ENCODE measurements at regions not wholly inside any gene's neighbourhood (a gene's known extent, or its start where the extent isn't known, plus 50 kb on each side); places are given as distances from the start of the nearest gene placed in this dataset.
"Not testable (repeated sequence)": the region's sequence is repeated elsewhere in the genome, so short reads cannot be mapped to it uniquely, and the experiment has no call there.

DNA sequence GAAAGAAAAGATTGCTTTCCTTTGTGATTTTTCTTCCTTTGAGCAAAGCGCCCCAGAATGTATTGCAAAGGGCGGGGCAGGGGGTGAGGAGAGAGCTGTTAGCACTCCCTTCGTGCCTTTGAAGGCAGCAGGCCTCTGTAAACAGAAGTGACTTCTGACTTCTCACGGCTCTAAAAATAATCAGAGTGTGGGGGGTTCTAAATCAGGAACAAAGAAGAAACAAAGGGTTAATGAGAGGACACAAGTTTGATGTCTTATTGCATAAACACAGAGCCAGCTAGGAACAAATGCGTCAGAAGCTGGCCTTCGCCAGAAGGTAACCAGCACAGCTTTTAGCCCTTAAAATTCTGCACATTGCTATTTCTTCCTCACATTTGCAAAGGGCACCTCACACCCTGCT, 626.2 kb downstream of the MID1IP1 start:
- Histone ChIP-seq H3K4me3 (no peak overlapping the region), H3K27ac (no peak overlapping the region)
- TF ChIP-seq, protein P1, sequence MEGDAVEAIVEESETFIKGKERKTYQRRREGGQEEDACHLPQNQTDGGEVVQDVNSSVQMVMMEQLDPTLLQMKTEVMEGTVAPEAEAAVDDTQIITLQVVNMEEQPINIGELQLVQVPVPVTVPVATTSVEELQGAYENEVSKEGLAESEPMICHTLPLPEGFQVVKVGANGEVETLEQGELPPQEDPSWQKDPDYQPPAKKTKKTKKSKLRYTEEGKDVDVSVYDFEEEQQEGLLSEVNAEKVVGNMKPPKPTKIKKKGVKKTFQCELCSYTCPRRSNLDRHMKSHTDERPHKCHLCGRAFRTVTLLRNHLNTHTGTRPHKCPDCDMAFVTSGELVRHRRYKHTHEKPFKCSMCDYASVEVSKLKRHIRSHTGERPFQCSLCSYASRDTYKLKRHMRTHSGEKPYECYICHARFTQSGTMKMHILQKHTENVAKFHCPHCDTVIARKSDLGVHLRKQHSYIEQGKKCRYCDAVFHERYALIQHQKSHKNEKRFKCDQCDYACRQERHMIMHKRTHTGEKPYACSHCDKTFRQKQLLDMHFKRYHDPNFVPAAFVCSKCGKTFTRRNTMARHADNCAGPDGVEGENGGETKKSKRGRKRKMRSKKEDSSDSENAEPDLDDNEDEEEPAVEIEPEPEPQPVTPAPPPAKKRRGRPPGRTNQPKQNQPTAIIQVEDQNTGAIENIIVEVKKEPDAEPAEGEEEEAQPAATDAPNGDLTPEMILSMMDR (IDR thresholded peaks at IDR 0.05): no peak
- DNase-seq (ENCODE audit: low spot score): no peak

DNA sequence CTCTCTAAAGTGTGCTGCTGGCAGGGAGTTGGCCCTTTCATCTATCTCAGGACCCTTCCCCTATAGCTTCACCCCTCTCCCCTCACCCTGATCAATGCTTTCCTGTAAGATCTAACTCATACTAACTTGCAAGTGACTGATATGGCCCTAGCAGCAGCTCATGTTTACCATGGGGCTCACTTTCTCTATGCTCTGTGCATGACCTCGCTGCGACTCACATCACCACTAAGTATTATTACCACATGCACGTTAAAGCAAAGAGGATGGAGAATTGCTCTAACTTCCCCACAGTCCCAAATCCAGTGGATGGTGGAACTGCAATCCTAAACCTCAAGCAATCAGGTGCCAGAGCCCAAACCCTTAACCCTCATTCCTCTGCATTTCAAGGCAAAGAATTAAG, 626.6 kb downstream of the MID1IP1 start:
- DNase-seq (ENCODE audit: low spot score): no peak
- no peak overlapping the region for H3K4me3 ChIP-seq
- TF ChIP-seq, protein P1 (IDR thresholded peaks at IDR 0.05): no peak
- no peak overlapping the region for H3K27ac ChIP-seq

DNA sequence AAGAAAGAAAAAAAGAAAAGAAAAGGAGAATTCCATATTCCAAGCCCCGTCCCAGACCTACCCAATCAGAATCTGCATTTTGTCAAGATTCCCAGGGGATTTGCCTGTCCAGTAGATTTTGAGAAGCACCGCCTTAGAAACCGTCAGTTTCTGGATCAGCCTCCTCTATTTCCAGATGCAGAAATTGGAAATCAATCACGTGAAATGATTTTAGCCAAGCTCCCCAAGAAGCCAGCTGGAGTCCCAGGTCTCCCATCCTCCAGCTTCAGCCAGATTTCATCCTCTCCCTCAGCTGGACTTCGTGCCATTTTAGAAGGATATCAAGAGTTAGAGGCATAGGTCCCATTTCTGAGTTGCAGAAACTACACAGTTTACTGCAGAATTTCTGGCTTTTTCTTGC, 629.3 kb downstream of the MID1IP1 start:
- Histone ChIP-seq H3K4me3 (no peak overlapping the region), H3K27ac (no peak overlapping the region)
- TF ChIP-seq, protein P1 (IDR thresholded peaks at IDR 0.05): no peak
- no peak for DNase-seq (ENCODE audit: low spot score)

DNA sequence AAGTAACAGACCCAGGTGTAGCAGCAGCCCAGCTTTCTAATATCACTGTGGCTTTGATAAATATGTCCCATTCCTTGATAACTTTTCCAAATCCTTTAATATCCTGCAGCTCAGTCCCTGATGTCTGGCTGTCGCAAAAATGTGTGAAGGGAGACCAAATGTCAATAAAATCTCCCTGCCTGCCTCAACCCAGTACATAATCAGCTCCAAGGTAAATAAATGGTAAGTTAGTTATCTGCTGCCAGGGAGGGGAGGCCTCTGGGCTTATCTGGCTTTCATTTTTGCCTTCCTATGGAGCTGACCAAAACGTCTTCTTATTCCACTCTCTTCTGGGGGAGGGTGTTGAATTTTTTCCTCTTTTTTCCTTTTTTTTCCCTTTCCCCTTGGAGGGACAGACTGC, 630.6 kb downstream of the MID1IP1 start:
- no peak overlapping the region for H3K4me3 ChIP-seq
- TF ChIP-seq, protein P1 (IDR thresholded peaks at IDR 0.05): no peak
- no peak overlapping the region for H3K27ac ChIP-seq
- DNase-seq (ENCODE audit: low spot score): no peak

DNA sequence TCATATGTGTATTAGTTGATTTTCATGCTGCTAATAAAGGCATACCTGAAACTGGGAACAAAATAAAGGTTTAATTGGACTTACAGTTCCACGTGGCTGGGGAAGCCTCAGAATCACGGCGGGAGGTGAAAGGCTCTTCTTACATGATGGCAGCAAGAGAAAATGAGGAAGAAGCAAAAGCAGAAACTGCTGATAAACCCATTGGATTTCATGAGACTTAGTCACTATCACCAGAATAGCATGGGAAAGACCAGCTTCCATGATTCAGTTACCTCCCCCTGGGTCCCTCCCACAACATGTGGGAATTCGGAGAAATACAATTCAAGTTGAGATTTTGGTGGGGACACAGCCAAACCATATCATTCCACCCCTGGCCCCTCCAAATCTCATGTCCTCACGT, 633.4 kb downstream of the MID1IP1 start:
- not testable (repeated sequence) for H3K4me3 ChIP-seq

DNA sequence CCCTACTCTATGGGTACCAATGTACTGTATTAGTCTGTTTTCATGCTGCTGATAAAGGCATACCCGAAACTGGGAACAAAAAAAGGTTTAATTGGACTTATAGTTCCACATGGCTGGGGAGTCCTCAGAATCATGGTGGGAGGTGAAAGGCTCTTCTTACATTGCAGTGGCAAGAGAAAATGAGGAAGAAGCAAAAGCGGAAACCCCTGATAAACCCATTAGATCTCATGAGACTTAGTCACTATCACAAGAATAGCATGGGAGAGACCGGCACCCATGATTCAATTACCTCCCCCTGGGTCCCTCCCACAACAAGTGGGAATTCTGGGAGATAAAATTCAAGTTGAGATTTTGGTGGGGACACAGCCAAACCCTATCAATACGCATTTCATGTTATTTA, 635.3 kb downstream of the MID1IP1 start:
- not testable (repeated sequence) for DNase-seq (ENCODE audit: low spot score); H3K27ac ChIP-seq; H3K4me3 ChIP-seq

More for the DNA sequence above, 633.4 kb downstream of the MID1IP1 start:
- H3K27ac ChIP-seq; DNase-seq (ENCODE audit: low spot score): not testable (repeated sequence)

DNA sequence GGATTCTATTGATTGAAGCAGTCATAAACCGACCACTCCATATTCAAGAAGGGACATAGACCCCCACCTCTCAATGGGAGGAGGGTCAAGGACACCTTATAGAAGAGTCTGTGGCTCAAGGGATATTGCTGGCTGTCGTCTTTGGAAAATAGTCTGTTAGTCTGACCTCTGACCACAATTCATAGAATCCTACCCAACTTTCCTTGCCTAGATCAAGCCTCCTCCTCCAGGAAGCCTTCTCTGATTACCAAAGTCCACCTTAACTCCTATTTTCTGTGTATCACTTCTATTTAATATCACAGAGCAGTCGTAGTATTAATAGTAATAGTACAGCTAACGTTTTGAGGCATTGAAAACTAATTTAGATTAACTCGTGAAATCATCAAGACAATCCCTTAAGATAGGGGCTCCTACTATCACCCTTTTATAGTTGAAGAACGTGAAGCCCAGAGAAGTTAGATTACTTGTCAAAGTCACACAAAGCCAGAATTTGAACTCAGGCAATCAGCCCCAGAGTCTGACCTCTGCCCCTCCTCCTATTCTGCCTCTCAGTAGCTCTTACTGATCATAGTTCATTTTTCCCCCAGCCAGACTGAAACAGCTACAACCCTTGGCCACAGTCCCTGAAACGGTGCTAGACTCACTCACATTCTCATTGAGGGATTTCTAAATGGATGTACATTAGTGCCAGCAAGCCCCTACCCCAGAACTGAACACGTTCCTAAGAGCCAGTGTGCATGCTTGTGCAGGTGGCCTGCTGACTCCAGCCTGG, 636.6 kb downstream of the MID1IP1 start:
- DNase-seq (ENCODE audit: low spot score): no peak
- no peak overlapping the region for H3K4me3 ChIP-seq
- H3K27ac ChIP-seq: no peak overlapping the region
- TF ChIP-seq, protein P1 (IDR thresholded peaks at IDR 0.05): no peak

Measured in coronary artery (tissue), 2 donors.